Endothelial cell of umbilical vein (primary cell): ENCODE measurements at regions not wholly inside any gene's neighbourhood (a gene's known extent, or its start where the extent isn't known, plus 50 kb on each side); places are given as distances from the start of the nearest gene placed in this dataset.

Experiments
- BruUV-seq: library from RNA; stranded (reverse); fragments of 400-500 nt; replicated peaks from 2 replicates; lab custom pipeline; 2021; lab: Mats Ljungman, UMichigan
- CTCF ChIA-PET: fragments of 300-600, 350-600 bp; sonication (Branson Sonifier 250); formaldehyde crosslinking; loops from one replicate; lab custom pipeline; 2021; ENCODE audit warnings: antibody characterized with exemption, inconsistent platforms; lab: Charles Lee
- POLR2A ChIA-PET: fragments of 300-600, 350-600 bp; sonication (Branson Sonifier 250); formaldehyde crosslinking; loops from one replicate; lab custom pipeline; 2021; ENCODE audit warnings: antibody characterized with exemption, inconsistent platforms; lab: Charles Lee
- DNase-seq: peaks from one replicate; pipeline ENCODE4 v3.0.0-alpha.2; 2011; ENCODE audit warnings: low read depth, low spot score
- FAIRE-seq: peaks from 2 replicates; lab custom pipeline; 2011; peaks lifted over from hg19 to GRCh38; lab: Jason Lieb, UNC
- H2AFZ ChIP-seq: 2 replicates; pipeline ENCODE4 v1.6.0; 2012; ENCODE audit warnings: low read depth, low read length, control low read depth, inconsistent platforms
- H3K27ac ChIP-seq: 2 replicates; pipeline ENCODE4 v1.5.1; 2011; ENCODE audit warnings: low read depth, mild to moderate bottlenecking, control low read depth, low read length, moderate library complexity; ENCODE audit not compliant: insufficient read depth
- H3K27me3 ChIP-seq, 2 experiments: 2 replicates each; pipeline versions ENCODE4 v1.6.0 to v1.6.1; 2011; ENCODE audit warnings: low read length in 2 of 2, mixed read lengths in 1 of 2; ENCODE audit not compliant: control insufficient read depth in 2 of 2, insufficient read depth in 2 of 2
- H3K36me3 ChIP-seq, 2 experiments: 2 replicates in 1 of 2; 3 replicates in 1 of 2; pipeline ENCODE4 v1.5.1; 2011; ENCODE audit warnings: low read length in 2 of 2, mild to moderate bottlenecking in 1 of 2, moderate library complexity in 1 of 2; ENCODE audit not compliant: control insufficient read depth in 2 of 2, insufficient read depth in 2 of 2; ENCODE audit errors: extremely low read depth in 1 of 2
- H3K4me1 ChIP-seq: 3 replicates; pipeline ENCODE4 v1.5.1; 2011; ENCODE audit warnings: mild to moderate bottlenecking, low read length; ENCODE audit not compliant: control insufficient read depth, insufficient read depth; ENCODE audit errors: extremely low read depth
- H3K4me2 ChIP-seq: 2 replicates; pipeline ENCODE4 v1.6.1; 2011; ENCODE audit warnings: low read length, control low read depth, mixed read lengths; ENCODE audit not compliant: insufficient read depth
- H3K4me3 ChIP-seq, 3 experiments: fragments of 200-600 bp in 1 of 3; sonication (generic), shearing (Covaris generic) in 1 of 3; replicated peaks in 1 of 3; 2 replicates each; pipeline ENCODE4 v1.5.1; 2011 to 2016; ENCODE audit warnings: control low read depth in 3 of 3, low read length in 3 of 3, mild to moderate bottlenecking in 2 of 3, inconsistent platforms in 1 of 3, low read depth in 1 of 3, moderate library complexity in 1 of 3; ENCODE audit not compliant: insufficient read depth in 1 of 3
- H3K79me2 ChIP-seq: 2 replicates; pipeline ENCODE4 v1.6.0; 2012; ENCODE audit warnings: low read length, inconsistent platforms; ENCODE audit not compliant: control insufficient read depth, insufficient read depth
- H3K9ac ChIP-seq: replicated peaks from 2 replicates; pipeline ENCODE3; 2011; ENCODE audit warnings: low read length, control low read depth; ENCODE audit not compliant: insufficient read depth; ENCODE audit errors: extremely low read depth
- H3K9me1 ChIP-seq: replicated peaks from 3 replicates; pipeline ENCODE4 v1.6.0; 2011; ENCODE audit warnings: mild to moderate bottlenecking, low read length; ENCODE audit not compliant: control insufficient read depth, insufficient read depth; ENCODE audit errors: extremely low read depth
- H3K9me3 ChIP-seq: replicated peaks from 2 replicates; pipeline ENCODE4 v1.5.1; 2012; ENCODE audit warnings: low read length, inconsistent platforms; ENCODE audit not compliant: control insufficient read depth, insufficient read depth
- H4K20me1 ChIP-seq: replicated peaks from 2 replicates; pipeline ENCODE3; 2011; ENCODE audit warnings: mild to moderate bottlenecking, low read length; ENCODE audit not compliant: control insufficient read depth, insufficient read depth; ENCODE audit errors: extremely low read depth
- CTCF ChIP-seq, 2 donors: IDR thresholded peaks; 1 replicate in 1 of 2; 2 replicates in 1 of 2; pipeline ENCODE4 v1.5.1; 2011; ENCODE audit warnings: low read length in 2 of 2, mild to moderate bottlenecking in 2 of 2, moderate library complexity in 2 of 2, control low read depth in 1 of 2, inconsistent platforms in 1 of 2, low read depth in 1 of 2; ENCODE audit not compliant: insufficient read depth in 1 of 2; ENCODE audit errors: extremely low read depth in 1 of 2
- EZH2 ChIP-seq: IDR thresholded peaks from 2 replicates; pipeline ENCODE4 v1.6.1; 2012; ENCODE audit warnings: borderline replicate concordance, low read depth, mild to moderate bottlenecking, moderate library complexity, low read length, inconsistent platforms; ENCODE audit not compliant: severe bottlenecking
- FOS ChIP-seq: IDR thresholded peaks from 2 replicates; pipeline ENCODE4 v1.6.1; 2011; ENCODE audit warnings: mild to moderate bottlenecking, low read length, moderate library complexity, borderline replicate concordance; ENCODE audit not compliant: insufficient read depth
- GATA2 ChIP-seq: IDR thresholded peaks from 2 replicates; pipeline ENCODE4 v1.7.0; 2011; ENCODE audit warnings: low read depth, mild to moderate bottlenecking, moderate library complexity, mixed read lengths, low read length; ENCODE audit not compliant: insufficient read length, insufficient read depth
- JUN ChIP-seq: IDR thresholded peaks from 2 replicates; pipeline ENCODE4 v1.6.1; 2011; ENCODE audit warnings: borderline replicate concordance, low read depth; ENCODE audit not compliant: insufficient read length, insufficient read depth
- MAX ChIP-seq: IDR thresholded peaks from 2 replicates; pipeline ENCODE4 v1.6.1; 2011; ENCODE audit not compliant: insufficient read depth, insufficient read length
- MYC ChIP-seq: IDR thresholded peaks from one replicate; pipeline ENCODE4 v1.6.1; 2011; ENCODE audit warnings: mild to moderate bottlenecking, low read depth, low read length
- POLR2A ChIP-seq: IDR thresholded peaks from 2 replicates; pipeline ENCODE4 v1.6.1; 2012; ENCODE audit warnings: low read depth, mild to moderate bottlenecking, control low read depth, low read length
- POLR2AphosphoS5 ChIP-seq: IDR thresholded peaks from 2 replicates; pipeline ENCODE4 v1.6.1; 2012; ENCODE audit warnings: low read depth, mild to moderate bottlenecking, control low read depth, low read length, moderate library complexity; ENCODE audit not compliant: insufficient read depth
- dilution Hi-C: fragments of 300-500 bp; cut with MboI; formaldehyde crosslinking; loops from one replicate; pipeline ENCODE4 v1.15.0; 2019; ENCODE audit warnings: low sequenced_read_pairs; ENCODE audit not compliant: extremely low pct_ligation_motif_present
- intact Hi-C: fragments of 100-400 bp; cut with micrococcal nuclease; formaldehyde crosslinking; loops from one replicate; pipeline ENCODE4 v1.10.0; 2022

GRCh38 chr14:21965042-21965441 is 291.4 kb upstream of the OR4E1 start:
- TF ChIP-seq CTCF (IDR thresholded peaks at IDR 0.05; ENCODE audit: extremely low read depth in 1 of 2, insufficient read depth in 1 of 2, low read depth in 1 of 2, low read length in 2 of 2) (no peak), GATA2 (no peak), JUN (no peak), FOS (no peak), POLR2AphosphoS5 (no peak), MYC (no peak), EZH2 (no peak), MAX (no peak), POLR2A (no peak)
- H3K9me3 ChIP-seq = no peaks in the 10 kb centered on the region
- no peak for DNase-seq
- H2AFZ ChIP-seq = no peak overlapping the region
- H4K20me1 ChIP-seq = no peaks in the 10 kb centered on the region
- ChIA-PET CTCF (interaction anchor here (4.1 kb wide), 1 partner anchor 13 kb away, joined by 24 read pairs; no protein-coding TSS in a partner anchor), POLR2A (no interaction called here)
- no peak overlapping the region for H3K27ac ChIP-seq
- no peaks in the 10 kb centered on the region for H3K79me2 ChIP-seq
- H3K4me1 ChIP-seq = no peaks in the 10 kb centered on the region
- intact Hi-C loops = no loop called here
- no peaks in the 10 kb centered on the region for H3K9me1 ChIP-seq
- no peak overlapping the region for H3K4me2 ChIP-seq
- no peak overlapping the region for H3K4me3 ChIP-seq
- peaks cover 8 to 12% of the 10 kb centered on the region in 2 experiments for H3K27me3 ChIP-seq
- BruUV-seq = no TSS peak
- no peaks in the 10 kb centered on the region for H3K36me3 ChIP-seq
- dilution Hi-C loops = no loop called here
- FAIRE-seq = no peak
- H3K9ac ChIP-seq = no peak overlapping the region
